ENCODE measurements at regions not wholly inside any gene's neighbourhood (a gene's known extent, or its start where the extent isn't known, plus 50 kb on each side); places are given as distances from the start of the nearest gene placed in this dataset.
"Not testable (repeated sequence)": the region's sequence is repeated elsewhere in the genome, so short reads cannot be mapped to it uniquely, and the experiment has no call there.

DNA sequence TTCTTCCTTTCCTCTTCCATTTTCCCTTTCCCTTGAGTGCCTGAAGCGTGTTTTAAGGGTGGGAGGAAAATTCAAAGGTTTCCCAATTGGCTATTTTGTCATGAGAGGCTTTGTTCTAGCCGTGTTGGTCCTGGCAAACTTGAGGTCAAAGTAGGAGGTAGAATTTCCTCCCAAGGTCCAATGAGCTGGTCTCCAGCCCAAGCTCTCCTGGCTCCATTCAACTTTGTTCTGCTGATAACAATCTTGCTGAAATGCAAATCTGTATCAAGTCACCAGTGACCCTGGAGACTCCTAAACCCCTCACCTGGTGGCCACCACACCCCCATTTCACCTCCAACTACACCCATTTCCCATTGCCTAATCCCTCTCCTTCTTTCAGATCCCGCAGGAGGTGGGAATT is 100.2 kb upstream of the TERB2 start:
- TF ChIP-seq, protein P1, sequence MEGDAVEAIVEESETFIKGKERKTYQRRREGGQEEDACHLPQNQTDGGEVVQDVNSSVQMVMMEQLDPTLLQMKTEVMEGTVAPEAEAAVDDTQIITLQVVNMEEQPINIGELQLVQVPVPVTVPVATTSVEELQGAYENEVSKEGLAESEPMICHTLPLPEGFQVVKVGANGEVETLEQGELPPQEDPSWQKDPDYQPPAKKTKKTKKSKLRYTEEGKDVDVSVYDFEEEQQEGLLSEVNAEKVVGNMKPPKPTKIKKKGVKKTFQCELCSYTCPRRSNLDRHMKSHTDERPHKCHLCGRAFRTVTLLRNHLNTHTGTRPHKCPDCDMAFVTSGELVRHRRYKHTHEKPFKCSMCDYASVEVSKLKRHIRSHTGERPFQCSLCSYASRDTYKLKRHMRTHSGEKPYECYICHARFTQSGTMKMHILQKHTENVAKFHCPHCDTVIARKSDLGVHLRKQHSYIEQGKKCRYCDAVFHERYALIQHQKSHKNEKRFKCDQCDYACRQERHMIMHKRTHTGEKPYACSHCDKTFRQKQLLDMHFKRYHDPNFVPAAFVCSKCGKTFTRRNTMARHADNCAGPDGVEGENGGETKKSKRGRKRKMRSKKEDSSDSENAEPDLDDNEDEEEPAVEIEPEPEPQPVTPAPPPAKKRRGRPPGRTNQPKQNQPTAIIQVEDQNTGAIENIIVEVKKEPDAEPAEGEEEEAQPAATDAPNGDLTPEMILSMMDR (IDR thresholded peaks at IDR 0.05), result not testable (repeated sequence)
- TF ChIP-seq POLR2A, POLR2AphosphoS5 (IDR thresholded peaks at IDR 0.05): not testable (repeated sequence)

All from prostate gland (tissue), 2 donors.